C4-2B (cell line): ENCODE measurements at regions not wholly inside any gene's neighbourhood (a gene's known extent, or its start where the extent isn't known, plus 50 kb on each side); places are given as distances from the start of the nearest gene placed in this dataset.

Experiments
- H3K27ac ChIP-seq: fragments of 450-650 bp; 2 replicates; pipeline ENCODE4 v1.5.1; 2017
- ZFX ChIP-seq: fragments of 450-650 bp; IDR thresholded peaks from 2 replicates; pipeline ENCODE4 v1.6.1; 2017
- TF ChIP-seq, protein P1 (sequence below): fragments of 450-650 bp; conservative IDR thresholded peaks from 2 replicates; pipeline ENCODE4 v1.5.1; 2017; ENCODE audit warnings: mild to moderate bottlenecking

DNA sequence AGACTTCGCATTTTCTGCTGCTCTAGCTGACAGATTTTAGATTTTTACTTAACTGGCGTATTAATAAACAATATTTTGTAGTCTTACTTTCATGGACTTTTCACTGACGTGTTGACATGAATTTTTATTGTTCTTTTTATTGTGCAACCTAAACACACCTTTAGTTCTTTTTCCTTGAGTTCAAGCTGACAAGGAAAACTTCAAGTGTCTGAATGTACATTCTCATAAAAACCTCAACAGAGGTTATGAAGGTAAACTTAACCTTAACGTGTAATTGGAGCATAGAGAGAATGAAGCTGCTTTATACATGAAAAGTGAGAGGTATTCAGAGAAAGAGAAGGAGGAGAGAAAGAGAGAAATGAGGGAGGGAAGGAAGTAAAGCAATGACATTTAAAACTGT is 364.3 kb upstream of the CT83 start:
- no peak overlapping the region for H3K27ac ChIP-seq
- TF ChIP-seq ZFX = no peak
- TF ChIP-seq, protein P1, sequence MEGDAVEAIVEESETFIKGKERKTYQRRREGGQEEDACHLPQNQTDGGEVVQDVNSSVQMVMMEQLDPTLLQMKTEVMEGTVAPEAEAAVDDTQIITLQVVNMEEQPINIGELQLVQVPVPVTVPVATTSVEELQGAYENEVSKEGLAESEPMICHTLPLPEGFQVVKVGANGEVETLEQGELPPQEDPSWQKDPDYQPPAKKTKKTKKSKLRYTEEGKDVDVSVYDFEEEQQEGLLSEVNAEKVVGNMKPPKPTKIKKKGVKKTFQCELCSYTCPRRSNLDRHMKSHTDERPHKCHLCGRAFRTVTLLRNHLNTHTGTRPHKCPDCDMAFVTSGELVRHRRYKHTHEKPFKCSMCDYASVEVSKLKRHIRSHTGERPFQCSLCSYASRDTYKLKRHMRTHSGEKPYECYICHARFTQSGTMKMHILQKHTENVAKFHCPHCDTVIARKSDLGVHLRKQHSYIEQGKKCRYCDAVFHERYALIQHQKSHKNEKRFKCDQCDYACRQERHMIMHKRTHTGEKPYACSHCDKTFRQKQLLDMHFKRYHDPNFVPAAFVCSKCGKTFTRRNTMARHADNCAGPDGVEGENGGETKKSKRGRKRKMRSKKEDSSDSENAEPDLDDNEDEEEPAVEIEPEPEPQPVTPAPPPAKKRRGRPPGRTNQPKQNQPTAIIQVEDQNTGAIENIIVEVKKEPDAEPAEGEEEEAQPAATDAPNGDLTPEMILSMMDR = no peak

DNA sequence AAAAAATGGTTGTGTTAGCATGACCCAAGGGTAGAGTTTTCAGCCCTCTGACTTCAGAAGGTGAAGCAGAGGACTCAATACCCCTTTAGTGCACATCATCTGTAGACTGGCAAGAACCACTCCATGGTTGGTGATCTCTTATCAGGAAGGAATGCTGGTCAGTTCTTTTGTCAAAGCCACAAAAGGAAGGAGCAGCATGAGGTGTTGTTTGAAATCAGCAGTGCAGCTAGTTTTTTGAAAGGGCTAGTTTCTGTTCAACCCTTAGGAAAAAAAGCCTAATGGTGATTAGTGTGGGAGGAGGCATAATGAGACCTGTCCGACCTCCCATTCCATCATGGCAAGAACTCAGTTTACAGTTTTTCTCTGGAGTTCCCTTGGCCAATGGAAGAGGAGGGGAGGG is 362.0 kb upstream of the CT83 start:
- no peak overlapping the region for H3K27ac ChIP-seq
- TF ChIP-seq, protein P1 = no peak

DNA sequence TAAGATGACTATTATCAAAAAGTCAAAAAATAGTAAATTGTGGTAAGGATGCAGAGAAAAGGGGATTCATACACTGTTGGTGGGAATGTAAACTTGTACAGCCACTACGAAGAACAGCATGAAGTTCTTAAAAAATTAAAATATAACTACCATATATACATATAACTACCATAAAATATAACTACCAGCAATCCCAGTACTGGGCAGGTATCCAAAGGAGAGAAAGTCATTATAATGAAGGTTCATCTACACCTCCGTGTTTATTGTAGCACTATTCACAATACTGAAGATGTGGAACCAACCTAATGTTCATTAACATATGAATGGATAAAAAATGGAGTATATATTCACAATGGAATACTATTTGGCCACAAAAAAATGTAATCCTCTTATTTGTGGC is 360.9 kb upstream of the CT83 start:
- no peak overlapping the region for H3K27ac ChIP-seq
- TF ChIP-seq ZFX = no peak
- TF ChIP-seq, protein P1 = no peak

DNA sequence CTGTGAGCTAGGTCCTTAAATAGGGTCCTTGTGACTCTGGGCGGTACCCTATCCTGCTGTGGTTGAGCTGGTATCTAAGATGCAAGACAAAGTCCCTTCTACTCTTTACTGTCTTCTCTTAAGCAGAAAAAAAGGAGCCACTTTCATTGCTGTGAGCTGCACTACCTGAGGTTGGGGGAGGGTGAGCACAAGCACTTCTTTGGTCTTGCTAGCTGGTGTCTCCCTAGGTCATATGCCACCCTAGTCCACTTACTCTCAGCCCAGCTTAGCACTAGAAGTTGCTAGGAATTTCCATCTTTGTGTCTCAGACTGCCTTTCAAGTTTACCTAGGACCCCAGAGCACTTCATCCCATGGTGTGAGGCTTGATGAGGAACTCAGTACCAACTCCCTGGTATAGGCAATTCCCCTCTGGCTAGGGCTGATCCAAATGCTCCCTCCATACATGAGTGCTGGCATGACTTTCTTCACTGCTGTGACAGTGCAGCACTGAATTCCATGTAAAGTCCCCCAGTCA is 343.6 kb upstream of the CT83 start:
- H3K27ac ChIP-seq = no peak overlapping the region
- TF ChIP-seq, protein P1 = no peak
- no peak for TF ChIP-seq ZFX

DNA sequence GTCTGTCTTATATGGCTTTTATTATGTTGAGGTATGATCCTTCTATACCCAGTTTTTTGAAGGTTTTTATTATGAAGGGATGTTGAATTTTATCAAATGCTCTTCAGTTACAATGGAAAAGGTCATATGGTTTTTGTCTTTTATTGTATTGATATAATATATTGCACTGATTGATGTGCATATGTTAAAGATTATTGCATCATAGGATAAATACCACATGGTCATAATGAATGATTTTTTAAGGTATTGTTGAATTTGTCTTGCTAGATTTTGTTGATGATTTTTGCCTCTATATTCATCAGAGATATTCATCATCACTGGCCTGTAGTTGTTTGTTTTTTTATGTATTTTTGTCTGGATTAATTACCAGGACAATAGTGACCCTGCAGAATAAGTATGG is 339.2 kb upstream of the CT83 start:
- no peak overlapping the region for H3K27ac ChIP-seq
- TF ChIP-seq, protein P1 = no peak
- no peak for TF ChIP-seq ZFX

DNA sequence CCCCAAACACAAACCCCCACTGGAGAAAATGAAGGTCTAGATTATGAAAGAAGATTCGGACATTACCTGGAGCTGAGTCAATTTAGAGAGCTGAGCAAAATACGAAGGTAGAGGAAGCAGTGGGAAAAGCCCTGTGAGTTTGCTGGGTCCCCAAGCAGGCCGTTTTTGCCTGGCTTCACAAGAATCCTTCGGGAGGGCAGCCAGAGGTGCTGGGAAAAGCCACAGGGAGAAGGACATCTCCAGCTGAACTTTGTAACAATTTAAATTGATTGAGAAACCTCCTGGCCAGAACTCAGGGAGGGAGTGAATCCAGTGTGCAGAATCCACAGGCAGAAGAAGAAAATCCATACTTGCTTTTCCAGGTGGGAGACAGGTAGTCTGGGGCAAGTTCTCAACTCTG is 319.1 kb upstream of the CT83 start:
- H3K27ac ChIP-seq = no peak overlapping the region
- TF ChIP-seq, protein P1 = no peak
- TF ChIP-seq ZFX = no peak

DNA sequence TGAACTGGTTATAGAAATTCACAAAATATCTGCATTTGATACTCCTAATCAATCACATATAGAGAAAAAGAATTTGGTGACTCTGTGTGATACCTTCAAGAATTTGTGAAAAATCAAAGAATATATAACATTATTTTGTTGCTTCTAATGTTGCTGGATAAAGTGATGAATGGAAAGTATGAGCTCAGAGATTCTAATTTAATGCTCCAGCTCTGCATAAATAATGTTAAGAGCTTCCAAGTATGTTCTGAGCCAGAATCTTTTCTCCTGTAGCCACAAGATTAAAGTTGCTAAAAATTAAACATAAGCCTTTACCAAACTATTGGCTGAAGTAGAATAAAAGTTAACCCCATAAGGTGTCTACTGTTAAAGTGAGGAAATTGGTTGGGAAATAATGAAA is 294.7 kb upstream of the CT83 start:
- TF ChIP-seq ZFX = no peak
- TF ChIP-seq, protein P1 = no peak
- H3K27ac ChIP-seq = no peak overlapping the region
